ENCODE measurements at regions not wholly inside any gene's neighbourhood (a gene's known extent, or its start where the extent isn't known, plus 50 kb on each side); places are given as distances from the start of the nearest gene placed in this dataset.

DNA sequence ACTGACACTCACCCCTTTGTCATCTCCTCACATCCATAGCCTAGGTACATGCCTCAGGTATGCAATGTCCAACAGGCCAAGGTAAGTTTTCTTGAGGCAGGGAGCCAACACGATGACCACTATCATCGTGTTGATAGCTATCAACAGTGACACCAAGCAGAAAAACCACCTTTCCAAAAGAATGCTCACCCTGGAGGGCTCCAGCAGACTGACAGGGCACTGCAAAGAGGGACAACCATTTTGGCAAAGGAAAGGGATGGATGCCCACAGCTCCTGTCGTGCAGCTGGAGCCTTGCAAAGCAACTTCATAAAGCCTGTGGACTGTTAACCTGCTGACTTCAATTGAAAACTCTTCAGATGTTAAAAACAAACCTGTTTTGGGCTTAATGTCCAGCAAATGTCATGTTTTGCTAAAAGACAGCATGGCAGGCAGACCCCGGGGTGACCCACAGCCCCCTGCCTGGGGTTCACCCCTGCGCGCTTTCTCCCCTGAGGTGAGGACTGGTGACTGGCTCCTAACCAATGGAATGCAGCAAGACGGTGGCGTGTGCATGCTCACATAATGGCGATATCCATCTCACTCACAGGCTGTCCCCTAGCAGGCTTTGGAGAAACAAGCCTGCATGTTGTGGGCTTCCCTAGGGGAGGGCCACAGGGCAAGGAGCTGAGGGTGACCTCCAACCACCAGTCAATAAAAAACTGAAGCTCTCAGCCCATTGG, 293.8 kb downstream of the TCERG1L start:
- TF ChIP-seq, protein P1, sequence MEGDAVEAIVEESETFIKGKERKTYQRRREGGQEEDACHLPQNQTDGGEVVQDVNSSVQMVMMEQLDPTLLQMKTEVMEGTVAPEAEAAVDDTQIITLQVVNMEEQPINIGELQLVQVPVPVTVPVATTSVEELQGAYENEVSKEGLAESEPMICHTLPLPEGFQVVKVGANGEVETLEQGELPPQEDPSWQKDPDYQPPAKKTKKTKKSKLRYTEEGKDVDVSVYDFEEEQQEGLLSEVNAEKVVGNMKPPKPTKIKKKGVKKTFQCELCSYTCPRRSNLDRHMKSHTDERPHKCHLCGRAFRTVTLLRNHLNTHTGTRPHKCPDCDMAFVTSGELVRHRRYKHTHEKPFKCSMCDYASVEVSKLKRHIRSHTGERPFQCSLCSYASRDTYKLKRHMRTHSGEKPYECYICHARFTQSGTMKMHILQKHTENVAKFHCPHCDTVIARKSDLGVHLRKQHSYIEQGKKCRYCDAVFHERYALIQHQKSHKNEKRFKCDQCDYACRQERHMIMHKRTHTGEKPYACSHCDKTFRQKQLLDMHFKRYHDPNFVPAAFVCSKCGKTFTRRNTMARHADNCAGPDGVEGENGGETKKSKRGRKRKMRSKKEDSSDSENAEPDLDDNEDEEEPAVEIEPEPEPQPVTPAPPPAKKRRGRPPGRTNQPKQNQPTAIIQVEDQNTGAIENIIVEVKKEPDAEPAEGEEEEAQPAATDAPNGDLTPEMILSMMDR (IDR thresholded peaks at IDR 0.05) = no peak
- TF ChIP-seq POLR2A (IDR thresholded peaks at IDR 0.05) = no peak

All from Peyer's patch (tissue), 4 donors.